ENCODE measurements at regions not wholly inside any gene's neighbourhood (a gene's known extent, or its start where the extent isn't known, plus 50 kb on each side); places are given as distances from the start of the nearest gene placed in this dataset.

GRCh38 chr4:33058998-33059397 lies 2338.8 kb downstream of the PCDH7 start (continued):
- no peak for TF ChIP-seq BCL11A (IDR thresholded peaks at IDR 0.05; ENCODE audit: low read depth in 2 of 2, low read length in 2 of 2)
- no peak for TF ChIP-seq TEAD4 (IDR thresholded peaks at IDR 0.05; ENCODE audit: low read depth, low read length)
- TF ChIP-seq KDM5A (IDR thresholded peaks at IDR 0.05; ENCODE audit: low read length), result no peak
- TF ChIP-seq CREB1 (IDR thresholded peaks at IDR 0.05), result no peak
- TF ChIP-seq EGR1 (IDR thresholded peaks at IDR 0.05; ENCODE audit: borderline replicate concordance, low read depth, low read length), result no peak
- TF ChIP-seq EZH2 (IDR thresholded peaks at IDR 0.05; ENCODE audit: low read depth, low read length, severe bottlenecking), result no peak
